ENCODE measurements at regions not wholly inside any gene's neighbourhood (a gene's known extent, or its start where the extent isn't known, plus 50 kb on each side); places are given as distances from the start of the nearest gene placed in this dataset.

- TF ChIP-seq EZH2 (IDR thresholded peaks at IDR 0.05; ENCODE audit: borderline replicate concordance, low read length) (no peak), CTCF (IDR thresholded peaks at IDR 0.05; ENCODE audit: low read length) (no peak)
Measured at GRCh38 chr18:38481576-38481975, 916.0 kb upstream of the CELF4 start.
